Stimulated activated CD4-positive, alpha-beta T cell treated with anti-CD3 and anti-CD28 coated beads, Interleukin-4, amount 100 ng/mL, for 24 hours (primary cell): ENCODE measurements at regions not wholly inside any gene's neighbourhood (a gene's known extent, or its start where the extent isn't known, plus 50 kb on each side); places are given as distances from the start of the nearest gene placed in this dataset.

Experiments used
- DNase-seq: peaks from one replicate; pipeline ENCODE4 v3.0.0-alpha.2; 2020

DNA sequence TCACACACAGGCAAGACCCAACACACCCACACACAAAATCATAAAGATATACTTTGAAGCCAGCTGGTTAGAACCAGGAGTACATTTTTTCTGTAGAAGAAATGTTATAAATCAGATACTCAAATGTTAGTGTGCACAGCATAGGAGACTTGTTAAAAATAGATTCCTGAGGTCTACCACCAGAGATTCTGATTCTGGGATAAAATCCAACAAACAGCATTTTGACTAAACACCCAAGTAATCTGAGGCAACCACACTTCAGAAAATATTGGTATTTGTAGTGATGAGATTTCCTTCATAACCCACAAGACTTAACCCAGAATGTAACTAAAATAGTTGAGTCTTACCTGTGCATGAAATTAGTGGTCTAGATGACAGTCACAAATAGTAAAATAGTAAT is 301.8 kb downstream of the HNRNPD start:
- no peak for DNase-seq

DNA sequence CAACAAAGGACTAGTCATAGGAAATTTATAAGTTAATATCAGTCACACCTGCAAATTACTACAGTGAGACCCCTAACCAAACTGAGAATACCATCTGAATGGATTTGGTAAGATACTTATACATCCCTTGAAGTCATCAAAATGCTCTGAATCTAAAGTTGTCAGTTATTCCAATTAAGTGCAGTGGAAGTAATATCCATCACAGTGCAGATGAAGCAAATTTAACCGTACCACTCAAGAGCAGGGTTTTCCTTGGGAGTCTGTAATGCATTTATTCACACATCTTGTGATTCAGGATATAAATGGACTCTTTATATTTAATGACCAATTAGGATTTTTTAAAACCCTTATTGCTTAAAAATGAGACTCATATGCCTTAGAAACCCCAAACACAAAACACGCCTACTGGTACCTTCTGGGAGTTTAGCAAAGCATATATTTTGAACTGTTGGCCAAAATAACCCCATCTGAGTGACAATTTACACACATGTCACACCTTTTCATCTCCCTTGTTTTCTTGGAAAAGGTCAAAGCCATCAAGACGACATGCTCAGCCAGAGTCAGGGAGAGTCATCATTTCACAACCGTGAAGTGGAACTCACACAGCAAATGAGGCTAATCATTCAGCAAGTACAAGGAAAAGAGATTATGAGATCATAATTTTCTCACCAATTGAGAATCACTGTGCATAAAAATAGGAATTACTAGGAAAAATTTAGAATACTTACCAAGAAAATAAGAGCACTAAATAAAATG is 303.7 kb downstream of the HNRNPD start:
- DNase-seq: no peak

DNA sequence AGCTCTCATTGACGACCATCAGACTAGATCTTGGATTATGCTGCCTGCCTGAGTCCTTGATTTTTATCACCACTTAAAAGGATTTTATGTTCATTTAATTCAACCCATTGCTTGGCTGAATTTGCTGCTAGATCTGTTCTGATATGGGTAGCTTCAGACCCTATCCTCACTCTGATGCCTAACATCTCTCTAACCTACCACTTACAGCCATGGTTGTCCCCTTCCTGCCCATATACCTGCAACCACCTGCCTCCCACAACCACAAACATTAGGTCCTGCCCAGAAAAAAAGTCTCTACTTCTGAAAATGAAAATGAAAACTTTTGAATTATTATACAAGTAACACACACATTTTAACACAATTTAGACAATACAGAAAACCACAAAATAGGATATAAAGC is 310.8 kb downstream of the HNRNPD start:
- DNase-seq: no peak

DNA sequence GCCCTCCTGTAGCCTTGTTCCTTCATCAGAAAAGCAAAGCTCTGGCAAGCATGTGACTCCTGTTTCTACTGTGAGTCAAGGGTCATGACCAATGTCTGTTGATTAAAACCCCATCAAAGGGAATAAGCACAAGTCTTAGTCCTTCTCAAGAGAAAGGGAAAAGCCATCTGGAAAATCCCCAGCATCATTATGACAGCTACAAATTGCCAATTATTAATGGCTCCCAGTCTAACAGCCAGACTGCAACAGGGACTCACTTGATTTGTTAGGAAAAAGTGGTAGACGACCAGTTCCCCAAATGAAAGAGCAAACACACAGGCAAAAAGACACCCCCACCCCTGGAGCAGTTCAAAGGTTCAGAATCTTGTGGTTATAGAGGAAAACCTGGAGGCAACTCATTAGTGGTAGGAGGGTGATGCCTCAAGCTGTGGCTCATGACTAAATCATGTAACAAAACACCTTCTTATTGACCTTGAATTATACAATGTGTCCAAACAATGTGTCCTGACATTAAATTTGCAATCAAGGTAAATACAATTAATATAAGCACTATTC is 315.7 kb downstream of the HNRNPD start:
- no peak for DNase-seq

DNA sequence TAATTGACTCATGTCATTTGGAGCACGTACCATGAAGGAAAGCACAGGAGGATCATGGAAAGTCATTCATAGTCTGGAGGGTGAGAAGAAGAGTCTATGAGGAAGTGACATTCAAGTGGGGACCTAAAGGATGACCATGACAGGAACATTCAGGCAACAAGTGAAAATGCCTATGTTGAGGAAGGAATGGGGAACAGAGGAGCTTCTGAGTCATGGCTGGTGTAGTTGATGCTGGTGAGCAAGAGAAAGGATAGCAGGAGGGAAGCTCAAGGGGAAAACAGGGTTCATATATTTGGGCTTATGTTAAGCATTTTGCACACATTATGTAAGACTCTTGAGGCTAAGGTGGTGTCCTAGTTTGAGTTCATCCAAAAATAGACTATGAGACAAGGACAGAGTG is 318.6 kb downstream of the HNRNPD start:
- DNase-seq: no peak

DNA sequence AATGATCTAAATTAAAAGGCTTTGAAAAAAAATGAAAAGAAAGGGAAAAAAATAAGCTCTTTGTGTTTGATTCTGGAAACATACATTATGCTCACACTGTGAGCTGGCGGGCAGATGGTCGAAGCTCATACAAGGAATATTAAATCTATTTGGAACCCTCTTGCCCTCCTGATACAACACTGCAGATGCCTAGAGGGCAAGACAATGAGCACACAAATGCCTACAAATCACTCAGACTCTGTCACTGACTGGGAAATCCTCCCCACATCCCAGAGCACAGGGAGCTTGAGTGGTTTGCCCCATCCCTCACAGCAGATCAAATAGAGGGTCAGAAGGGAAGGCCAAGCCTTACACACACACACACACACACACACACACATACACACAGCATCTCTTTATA is 320.4 kb downstream of the HNRNPD start:
- no peak for DNase-seq

DNA sequence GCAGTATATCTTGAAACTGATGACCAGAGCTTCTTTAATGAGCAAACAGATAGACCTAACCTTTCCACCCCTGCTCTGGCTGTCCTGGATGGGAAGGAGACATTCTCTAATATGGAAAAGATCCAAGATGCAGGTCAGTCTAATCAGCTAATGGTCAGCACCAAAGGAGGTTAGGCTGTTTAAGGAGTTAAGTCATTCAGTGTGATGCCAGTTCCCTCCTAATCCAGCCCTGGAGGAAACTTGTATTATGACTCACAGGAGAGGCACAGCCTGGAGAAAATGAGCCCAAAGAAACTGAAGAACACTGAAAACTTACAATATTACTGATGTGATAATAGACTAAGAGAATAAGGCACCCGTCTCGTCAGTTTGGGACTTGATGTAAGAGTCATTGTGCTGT is 323.0 kb downstream of the HNRNPD start:
- no peak for DNase-seq

DNA sequence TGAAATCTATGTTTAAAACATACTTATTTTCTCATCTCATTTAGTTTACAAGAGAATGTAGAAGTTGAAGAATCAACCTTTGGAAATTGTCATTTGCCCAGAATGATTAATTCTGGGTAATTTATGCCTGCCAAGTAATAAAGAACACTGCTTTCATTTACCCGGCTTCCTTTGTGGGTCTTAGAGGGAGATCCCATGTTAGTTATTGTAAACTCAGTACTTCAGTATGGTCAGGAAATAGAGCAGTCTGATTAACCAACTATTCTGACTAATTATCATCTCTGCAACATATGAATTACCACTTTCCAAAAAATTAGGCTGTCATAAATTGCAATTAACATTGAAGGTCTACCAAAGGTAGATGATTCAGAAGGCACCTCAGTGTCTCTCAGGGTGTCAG is 324.5 kb downstream of the HNRNPD start:
- no peak for DNase-seq

DNA sequence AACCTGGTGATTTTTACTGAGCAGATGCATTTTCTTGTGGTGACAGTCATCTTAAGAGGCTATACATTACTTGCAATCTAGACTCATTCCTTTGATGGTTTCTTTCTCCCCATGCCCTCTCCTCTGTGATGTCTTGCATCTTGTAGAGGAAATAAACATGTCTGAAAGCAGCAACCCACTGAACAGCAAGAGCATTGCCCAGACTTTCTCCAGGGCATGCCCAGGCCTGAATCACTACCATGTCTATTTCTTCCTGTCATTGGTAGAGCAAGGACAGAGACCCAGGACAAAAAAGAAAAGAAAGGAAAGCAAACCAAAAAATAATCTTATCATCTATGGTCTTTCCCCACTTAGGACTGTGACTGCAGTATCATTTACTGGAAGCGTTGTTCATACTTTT is 326.1 kb downstream of the HNRNPD start:
- DNase-seq: no peak

DNA sequence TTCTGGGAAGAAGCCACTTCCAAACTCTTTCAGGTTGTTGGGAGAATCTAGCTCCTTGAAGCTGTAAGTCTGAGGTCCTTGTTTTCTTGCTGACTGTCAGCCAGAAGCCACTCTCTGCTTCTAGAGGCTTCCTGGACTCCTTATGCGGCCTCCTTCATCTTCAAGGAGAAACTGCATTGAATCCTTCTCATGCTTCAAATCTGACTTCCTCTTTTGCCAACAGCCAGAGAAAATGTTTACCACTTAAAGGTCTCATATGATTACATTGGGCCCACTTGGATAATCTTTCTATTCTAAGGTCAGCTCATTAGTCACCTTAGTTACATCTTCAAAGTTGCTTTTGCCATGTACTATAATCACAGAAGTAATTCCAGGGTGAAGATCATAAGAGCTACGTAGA is 327.0 kb downstream of the HNRNPD start:
- no peak for DNase-seq

DNA sequence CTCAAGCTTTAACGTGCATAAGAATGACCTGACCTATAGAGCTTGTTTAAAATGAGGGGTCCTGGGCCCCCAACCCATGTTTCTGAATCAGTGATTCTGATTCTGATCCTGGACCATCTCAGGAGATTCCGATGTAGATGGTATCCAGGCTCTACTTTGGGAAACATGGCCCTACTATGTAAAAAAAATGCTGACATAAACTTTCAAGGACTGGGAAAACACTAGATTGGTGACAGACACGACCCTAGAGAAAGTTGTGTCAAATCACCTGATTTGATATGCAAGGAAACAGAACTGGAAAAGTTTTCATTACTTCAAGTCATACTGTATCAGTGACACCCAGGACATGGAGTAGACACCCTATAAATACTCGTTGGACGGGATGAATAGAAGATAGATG is 328.5 kb downstream of the HNRNPD start:
- no peak for DNase-seq

DNA sequence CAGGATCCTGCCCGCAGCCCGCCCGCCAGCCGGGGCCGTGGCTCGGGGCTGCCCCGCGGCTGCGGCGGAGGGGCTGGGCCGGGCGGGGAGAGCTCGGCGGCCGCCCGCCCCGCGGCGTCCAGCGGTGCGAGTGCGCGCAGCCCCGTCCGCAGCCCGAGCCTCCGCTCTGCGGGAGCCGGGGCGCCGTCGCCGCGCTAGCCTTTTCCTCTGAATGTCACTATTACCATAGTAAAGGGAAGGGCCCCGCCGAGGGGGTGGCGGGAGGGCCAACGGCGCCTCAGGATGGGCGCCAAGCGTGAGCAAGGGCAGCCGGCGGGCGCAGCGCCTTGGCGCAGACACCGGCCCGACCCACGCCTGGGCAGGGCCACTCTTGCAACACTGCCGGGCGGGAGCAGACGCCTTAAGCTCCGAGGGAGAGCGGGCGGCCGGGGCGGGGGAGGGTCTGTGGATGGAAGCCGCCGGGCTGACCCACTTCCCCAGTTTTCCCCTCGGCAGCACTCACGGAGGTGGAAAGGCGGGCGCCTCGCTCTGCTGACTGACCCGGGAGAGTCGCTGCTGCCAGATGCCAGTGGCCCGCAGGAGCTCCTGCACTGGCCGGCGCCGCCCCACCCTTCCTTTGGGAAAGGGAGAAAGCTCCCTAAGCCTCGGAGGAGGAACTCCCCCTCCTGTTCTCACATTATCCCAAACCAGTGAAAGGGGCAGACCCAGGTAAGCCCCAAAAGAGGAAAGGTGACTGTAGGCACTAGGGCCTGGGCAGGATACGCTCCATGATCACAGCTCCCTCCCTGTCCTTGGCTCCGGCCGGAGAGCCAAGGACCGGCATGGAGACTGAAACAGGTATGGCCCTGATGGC is 329.4 kb downstream of the HNRNPD start:
- no peak for DNase-seq

DNA sequence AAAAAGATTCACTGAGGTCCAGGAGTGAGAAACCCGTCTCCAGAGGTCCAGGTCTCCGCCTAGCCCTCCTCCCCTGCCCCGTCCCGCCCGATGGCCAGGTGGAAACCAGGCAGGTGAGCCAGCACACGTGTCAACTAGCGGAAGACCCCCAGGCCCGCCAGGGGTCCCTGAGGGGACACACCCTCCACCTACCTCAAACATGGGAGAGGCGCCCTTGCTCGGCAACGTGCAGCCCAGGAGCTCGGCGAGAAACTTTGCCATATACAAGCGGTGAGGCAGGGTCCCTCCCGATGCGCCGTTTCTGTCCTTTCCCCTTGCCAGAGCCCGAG is 330.0 kb downstream of the HNRNPD start:
- no peak for DNase-seq

DNA sequence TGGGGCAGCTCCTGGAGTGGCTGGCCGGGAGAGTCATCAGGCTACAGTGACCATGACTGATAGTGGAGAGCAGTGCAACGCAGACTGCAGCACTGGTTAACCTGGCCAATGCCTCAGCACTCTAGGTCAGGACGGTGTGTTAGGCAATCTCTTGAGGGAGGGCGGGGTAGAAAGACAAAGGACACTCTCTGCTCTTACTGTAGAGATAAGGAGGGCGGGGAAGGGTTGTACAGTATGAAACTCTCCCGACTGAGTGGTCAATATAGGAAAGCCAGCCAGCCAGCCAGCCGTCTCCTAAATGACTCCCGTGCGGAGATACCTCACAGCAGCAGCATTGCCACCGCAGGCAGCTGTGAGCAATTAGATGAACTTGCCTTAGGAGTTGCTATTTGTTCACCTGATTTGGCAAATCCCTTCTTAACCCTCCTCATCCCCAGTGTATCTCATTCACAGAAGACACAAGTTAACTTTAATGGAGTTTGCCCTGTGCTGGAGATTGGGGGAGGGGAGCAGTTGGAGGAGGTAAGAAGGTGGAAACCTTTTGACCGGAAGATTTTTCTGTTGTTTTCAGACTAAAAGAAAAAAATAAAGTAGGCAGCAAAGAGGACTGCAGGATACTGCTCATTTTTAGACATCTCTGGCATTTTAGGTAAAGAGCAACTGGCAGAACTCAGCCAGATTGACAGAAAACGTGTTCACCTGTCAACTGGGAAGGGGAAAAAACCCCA is 330.5 kb downstream of the HNRNPD start:
- DNase-seq: no peak

DNA sequence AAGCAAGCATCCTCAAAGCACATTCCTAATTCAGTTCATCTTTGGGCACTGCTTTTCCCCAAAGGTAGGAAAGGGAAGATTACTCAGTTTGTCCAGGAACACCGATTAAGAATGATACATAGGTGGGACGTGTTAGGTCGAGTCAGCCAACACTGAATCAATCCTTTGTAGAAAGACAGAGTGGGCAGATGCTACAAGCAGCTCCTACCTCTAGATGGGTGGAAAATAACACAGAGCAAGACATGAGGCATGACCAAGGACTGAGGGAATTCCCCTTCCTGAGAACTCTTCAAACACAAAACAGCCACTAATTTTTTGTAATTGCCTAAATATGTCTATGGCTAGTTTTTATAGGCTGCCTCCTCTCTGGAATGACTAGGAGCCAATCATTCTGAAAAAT is 331.7 kb downstream of the HNRNPD start:
- peak; percentile 8 for DNase-seq

DNA sequence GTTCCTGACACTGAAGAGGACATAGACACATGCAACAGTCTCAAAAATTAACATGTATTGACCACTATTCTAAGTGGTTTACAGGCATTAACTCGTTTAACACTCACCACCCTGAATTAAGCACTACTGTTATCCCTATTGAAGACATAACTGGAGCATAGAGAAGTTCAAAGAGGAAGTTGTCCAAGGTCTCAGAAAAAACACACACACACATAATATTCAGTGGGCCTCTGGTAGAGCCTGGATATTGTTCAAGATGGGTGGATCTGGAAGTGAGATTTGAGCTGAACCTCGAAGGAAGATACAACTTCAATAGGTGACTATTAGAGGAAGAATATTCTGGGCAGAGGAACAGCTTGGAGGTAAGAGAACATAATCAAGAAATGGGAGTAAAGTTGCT is 334.9 kb downstream of the HNRNPD start:
- DNase-seq: no peak

DNA sequence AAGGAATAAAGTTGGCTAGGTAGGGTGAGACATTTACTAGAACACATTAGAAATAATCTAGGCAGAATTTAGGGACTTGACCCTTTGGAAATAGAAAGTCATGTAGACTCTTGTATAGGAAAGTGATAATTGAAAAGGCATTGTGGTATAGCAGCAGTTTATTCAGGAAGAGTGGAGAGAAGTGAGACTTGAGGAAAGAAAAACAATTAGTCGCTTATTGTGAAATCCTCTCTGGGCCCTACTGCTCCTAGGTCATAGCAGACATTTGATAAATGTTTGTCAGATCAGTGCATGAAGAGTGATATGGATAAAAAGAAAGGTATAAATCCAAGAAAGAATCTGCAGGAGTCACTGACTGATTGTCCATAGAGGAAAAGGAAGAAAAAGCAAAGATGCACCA is 337.6 kb downstream of the HNRNPD start:
- DNase-seq: no peak

DNA sequence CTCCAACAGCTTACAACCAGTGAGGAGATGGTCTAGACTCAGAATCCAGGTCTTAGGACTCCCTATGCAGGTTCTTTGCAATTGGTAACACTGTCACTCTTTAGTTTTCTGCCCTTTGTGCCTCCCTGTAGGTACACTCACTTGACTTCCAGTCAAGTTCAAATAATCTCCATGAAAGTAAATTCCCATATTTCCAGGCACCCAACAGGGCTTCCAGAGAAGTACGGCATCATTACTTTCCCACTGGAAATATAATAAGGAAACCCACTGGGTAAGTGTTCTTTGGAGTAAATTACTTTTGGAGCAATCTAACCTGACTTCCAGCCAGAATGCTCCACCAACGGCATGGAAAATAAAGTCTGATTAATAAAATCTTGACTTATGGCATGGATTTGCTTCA is 338.9 kb downstream of the HNRNPD start:
- DNase-seq: no peak

DNA sequence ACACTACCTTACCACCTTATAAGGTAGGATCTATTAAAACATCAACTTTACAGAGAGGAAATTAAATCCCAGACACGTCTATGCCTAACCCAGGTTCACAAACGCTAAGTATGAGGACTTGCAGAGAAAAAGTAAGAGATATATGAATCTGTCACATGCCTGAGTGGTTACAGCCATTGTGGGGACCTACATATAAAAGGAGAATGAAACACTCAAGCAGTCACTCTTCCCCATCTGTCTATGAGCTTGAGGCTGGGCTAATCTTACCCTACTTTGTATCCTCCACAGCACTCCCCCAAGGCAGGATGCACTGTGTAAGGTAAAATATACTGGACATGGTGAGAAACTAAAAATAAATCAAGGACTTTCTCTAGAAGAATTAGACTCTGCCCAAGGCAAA is 339.9 kb downstream of the HNRNPD start:
- no peak for DNase-seq

DNA sequence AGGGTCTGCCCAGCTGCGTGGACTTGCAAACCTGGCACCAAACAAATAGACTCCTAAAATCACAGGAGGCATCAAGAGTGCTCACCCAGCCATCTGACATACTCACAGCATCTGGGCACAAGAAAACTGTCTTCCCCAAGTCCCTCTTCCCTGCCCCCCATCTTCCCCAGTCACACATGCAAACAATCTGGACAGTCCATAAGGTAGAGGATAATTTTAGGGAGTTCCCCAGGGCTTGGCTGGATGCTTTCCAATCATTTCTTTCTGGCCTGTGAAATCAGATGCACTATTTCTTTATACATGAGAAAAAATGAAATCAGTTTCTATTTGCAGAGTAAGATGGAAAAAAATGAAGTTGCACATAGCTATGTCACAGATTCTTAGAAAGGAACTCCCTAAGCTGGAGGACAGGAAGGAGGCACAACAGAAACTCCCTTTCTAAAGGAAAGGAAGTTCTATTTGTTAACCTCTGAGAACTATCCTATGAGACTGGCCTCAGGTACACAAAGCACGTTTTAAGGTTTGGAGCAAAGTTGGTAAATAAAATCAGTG is 342.3 kb downstream of the HNRNPD start:
- DNase-seq: no peak

DNA sequence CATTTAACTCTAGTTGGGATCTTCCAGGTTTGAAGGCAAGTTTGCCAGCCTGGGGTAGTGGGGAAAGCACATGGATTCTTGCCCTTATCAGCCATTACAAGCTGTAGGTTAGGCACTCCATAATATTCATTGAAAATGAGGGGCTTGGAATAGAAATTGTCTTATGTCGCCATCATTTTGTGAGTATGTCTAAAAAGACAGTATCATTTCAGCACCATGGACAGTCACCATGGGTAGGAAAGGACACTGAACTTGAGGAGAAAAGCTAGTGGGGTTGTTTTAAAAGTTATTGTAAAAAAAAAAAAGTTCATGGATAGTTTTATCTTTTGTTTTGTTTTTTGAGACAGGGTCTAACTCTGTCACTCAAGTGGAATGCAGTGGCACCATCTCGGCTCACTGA is 356.1 kb downstream of the HNRNPD start:
- no peak for DNase-seq

DNA sequence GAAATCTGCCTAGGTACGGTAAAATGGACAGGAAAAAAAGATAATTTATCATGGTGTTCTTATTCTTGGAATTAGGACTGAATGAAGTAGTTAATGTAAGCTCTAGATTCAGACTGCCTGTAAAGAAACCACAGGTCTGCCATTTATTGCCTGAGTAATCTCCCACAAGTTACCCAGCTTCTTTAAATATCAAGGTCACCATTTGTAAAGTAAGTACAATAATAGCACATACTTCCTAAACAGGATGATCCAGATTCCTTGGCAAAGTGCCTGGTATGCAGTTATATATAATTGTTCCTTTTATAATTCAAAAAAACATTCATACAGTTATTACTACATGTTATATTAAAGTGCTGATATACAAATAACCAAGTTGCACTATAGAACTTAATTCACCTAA is 368.6 kb downstream of the HNRNPD start:
- DNase-seq: no peak

DNA sequence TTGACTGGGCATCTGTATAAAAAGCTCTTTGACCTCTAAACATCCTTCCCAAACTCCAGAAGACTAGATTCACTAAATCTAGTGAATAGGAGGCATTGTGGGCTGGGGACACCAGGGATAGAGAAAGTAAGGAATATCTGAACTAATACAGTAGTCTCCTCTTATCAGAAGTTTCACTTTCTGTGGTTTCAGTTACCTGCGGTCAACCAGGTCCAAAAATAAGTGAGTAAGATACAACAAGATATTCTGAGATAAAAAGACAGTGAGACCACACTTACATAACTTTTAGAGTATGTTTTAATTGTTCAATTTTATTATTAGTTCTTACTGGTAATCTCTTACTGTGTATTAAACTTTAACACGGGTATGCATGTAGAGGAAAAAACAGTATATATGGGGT is 376.5 kb downstream of the HNRNPD start:
- no peak for DNase-seq
